ENCODE measurements at regions not wholly inside any gene's neighbourhood (a gene's known extent, or its start where the extent isn't known, plus 50 kb on each side); places are given as distances from the start of the nearest gene placed in this dataset.

DNA sequence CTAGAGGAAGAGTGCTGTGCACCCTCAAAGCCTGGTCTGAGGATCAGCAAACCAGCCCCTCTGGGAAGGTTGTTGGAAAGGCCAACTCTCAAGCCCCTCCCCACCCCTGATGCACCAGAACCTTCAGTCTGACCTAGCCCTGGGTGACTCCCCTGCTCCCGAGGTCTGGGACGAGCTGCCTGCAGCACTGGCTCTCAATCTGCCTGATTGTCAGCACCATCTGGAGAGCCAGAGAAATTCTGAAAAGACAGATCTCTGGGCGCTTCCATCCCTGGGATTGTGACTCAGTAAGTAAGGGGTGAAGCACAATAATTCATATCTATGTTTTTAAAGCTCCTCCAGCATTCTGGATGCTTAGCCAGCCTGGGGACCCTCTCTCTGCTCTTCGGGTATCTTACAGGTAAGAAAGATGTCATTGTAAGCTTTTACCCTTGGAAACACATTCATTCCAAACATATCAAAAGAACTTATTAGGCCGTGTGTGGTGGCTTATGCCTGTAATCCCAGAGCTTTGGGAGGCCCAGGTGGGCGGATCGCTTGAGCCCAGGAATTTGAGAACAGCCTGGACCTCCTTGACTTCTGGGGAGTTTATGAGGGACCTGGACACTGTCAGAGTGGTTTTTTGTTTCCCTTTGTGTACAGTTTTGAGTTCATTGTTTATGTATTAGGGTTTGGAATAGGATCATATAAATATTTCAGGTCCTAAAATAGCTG, 147.5 kb downstream of the KCNJ12 start:
- H4K91ac ChIP-seq (ENCODE audit: insufficient read length, low read depth, low read length): no peak overlapping the region
- H4K8ac ChIP-seq (replicated peaks; ENCODE audit: insufficient read length, low read depth, low read length): no peak overlapping the region
- H4K5ac ChIP-seq (ENCODE audit: insufficient read length, low read depth, low read length): no peak overlapping the region
- H3K4me2 ChIP-seq (ENCODE audit: insufficient read depth, insufficient read length, low read length): no peak overlapping the region
- no peak overlapping the region for H2BK15ac ChIP-seq (ENCODE audit: low read depth, low read length)
- DNase-seq: no peak
- H3K27me3 ChIP-seq (ENCODE audit: insufficient read depth, low read length): no peaks in the 10 kb centered on the region
- no peak overlapping the region for H3K56ac ChIP-seq (ENCODE audit: insufficient read length, low read depth, low read length)
- no peak overlapping the region for H2AFZ ChIP-seq (ENCODE audit: low read length)
- H3K4me1 ChIP-seq (ENCODE audit: insufficient read depth, low read length): no peaks in the 10 kb centered on the region
- Mint-ChIP-seq H3K9me3 (peaks cover 7 to 14% of the 10 kb centered on the region in 2 experiments; a peak in 4 of 5 replicates), H3K4me3 (no peak overlapping the region), H3K27ac (no peak overlapping the region), H3K27me3 (ENCODE audit: low read depth) (peaks cover 4% of the 10 kb centered on the region), H3K4me1 (peaks cover 3 to 5% of the 10 kb centered on the region in 2 experiments; a peak in 3 of 4 replicates), H3K36me3 (ENCODE audit: insufficient read depth in 1 of 3, low read depth in 3 of 3) (no peaks in the 10 kb centered on the region)
- H2BK12ac ChIP-seq (ENCODE audit: insufficient read length, low read depth, low read length): no peak overlapping the region
- H3T11ph ChIP-seq (ENCODE audit: low read length): no peak overlapping the region
- no CpG with 5 or more reads among the region's 7 CpGs for WGBS (ENCODE audit: extremely low coverage, insufficient read length, low lambda C conversion rate)
- no peak overlapping the region for H3K27ac ChIP-seq (ENCODE audit: insufficient read length, low read depth, low read length)
- no peak overlapping the region for H2AK5ac ChIP-seq (ENCODE audit: insufficient read length, low read length)
- H3K9ac ChIP-seq (ENCODE audit: extremely low read depth, insufficient read length, low read length): no peak overlapping the region
- H3K79me2 ChIP-seq (ENCODE audit: insufficient read depth, low read length): no peaks in the 10 kb centered on the region
- no peak overlapping the region for H2BK120ac ChIP-seq (ENCODE audit: low read depth, low read length, poor library complexity, severe bottlenecking)
- H3K23me2 ChIP-seq (ENCODE audit: insufficient read length, low read depth, low read length, poor library complexity, severe bottlenecking): no peaks in the 10 kb centered on the region
- no peak overlapping the region for H2BK5ac ChIP-seq (ENCODE audit: insufficient read length, low read length)
- H3K9me3 ChIP-seq (ENCODE audit: control insufficient read depth, low read depth, low read length): no peaks in the 10 kb centered on the region
- peaks cover 2% of the 10 kb centered on the region for H4K20me1 ChIP-seq (ENCODE audit: control insufficient read depth, insufficient read depth, insufficient read length)
- no peak overlapping the region for H3K18ac ChIP-seq (ENCODE audit: insufficient read length, low read depth, low read length)
- no peaks in the 10 kb centered on the region for H3K79me1 ChIP-seq (ENCODE audit: insufficient read depth, low read depth, low read length, poor library complexity, severe bottlenecking)
- TF ChIP-seq, protein P1, sequence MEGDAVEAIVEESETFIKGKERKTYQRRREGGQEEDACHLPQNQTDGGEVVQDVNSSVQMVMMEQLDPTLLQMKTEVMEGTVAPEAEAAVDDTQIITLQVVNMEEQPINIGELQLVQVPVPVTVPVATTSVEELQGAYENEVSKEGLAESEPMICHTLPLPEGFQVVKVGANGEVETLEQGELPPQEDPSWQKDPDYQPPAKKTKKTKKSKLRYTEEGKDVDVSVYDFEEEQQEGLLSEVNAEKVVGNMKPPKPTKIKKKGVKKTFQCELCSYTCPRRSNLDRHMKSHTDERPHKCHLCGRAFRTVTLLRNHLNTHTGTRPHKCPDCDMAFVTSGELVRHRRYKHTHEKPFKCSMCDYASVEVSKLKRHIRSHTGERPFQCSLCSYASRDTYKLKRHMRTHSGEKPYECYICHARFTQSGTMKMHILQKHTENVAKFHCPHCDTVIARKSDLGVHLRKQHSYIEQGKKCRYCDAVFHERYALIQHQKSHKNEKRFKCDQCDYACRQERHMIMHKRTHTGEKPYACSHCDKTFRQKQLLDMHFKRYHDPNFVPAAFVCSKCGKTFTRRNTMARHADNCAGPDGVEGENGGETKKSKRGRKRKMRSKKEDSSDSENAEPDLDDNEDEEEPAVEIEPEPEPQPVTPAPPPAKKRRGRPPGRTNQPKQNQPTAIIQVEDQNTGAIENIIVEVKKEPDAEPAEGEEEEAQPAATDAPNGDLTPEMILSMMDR (conservative IDR thresholded peaks at IDR 0.05): no peak
- H3K14ac ChIP-seq (ENCODE audit: insufficient read depth, low read length): no peak overlapping the region
- H3K23ac ChIP-seq (ENCODE audit: insufficient read length, low read depth, low read length): no peak overlapping the region
- H2BK20ac ChIP-seq (ENCODE audit: low read depth, low read length, poor library complexity, severe bottlenecking): no peak overlapping the region
- H3K4ac ChIP-seq (ENCODE audit: low read depth, low read length): no peak overlapping the region

All from H9 (cell line).